GM18520 (cell line): ENCODE measurements at regions not wholly inside any gene's neighbourhood (a gene's known extent, or its start where the extent isn't known, plus 50 kb on each side); places are given as distances from the start of the nearest gene placed in this dataset.
"Not testable (repeated sequence)": the region's sequence is repeated elsewhere in the genome, so short reads cannot be mapped to it uniquely, and the experiment has no call there.

ENCODE experiments used
- ATAC-seq: cut with Tn5 transposase; IDR thresholded peaks from one replicate; pipeline ENCODE4 v1.9.1; 2021; ENCODE audit not compliant: unreplicated experiment

- ATAC-seq, result not testable (repeated sequence)
Observed at GRCh38 chr4:131883181-131883580, 1265.9 kb upstream of the PCDH10 start.

DNA sequence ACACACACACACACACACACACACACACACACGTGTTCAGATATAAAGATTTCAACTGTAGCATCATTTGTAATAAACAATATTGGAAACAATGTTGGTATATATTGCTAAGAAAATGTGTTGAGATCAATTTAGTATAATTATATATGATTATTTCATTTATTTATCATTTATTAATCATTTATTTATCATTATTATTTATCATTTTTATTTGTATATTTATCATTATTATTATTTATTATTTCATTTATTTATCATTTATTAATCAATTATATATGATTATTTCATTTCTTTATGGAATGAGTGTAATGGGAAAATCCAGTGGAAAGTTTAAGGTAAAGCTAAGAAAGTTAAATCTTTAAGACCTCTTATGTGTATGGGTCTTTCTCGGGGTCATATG is 1223.4 kb upstream of the PCDH10 start:
- not testable (repeated sequence) for ATAC-seq

DNA sequence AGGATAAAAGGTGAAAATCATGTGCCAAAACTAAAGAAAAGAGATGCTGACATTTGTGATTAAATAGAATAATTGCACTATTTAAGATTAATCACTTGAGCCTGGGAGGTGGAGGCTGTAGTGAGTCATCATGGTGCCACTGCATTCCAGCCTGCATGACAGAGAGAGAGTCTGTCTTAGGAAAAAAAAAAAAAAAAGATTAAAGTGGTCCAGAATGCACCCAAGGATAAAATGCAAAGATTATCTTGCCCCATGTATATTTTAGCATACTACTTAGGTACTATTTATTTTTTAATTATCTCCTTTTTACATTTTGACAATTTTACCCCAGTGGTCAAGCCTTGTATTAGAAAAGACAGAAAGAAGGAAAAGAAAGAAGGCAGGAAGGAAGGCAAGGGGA is 1181.4 kb upstream of the PCDH10 start:
- not testable (repeated sequence) for ATAC-seq

GRCh38 chr4:131974730-131975129 is 1174.4 kb upstream of the PCDH10 start:
- ATAC-seq, result no peak

DNA sequence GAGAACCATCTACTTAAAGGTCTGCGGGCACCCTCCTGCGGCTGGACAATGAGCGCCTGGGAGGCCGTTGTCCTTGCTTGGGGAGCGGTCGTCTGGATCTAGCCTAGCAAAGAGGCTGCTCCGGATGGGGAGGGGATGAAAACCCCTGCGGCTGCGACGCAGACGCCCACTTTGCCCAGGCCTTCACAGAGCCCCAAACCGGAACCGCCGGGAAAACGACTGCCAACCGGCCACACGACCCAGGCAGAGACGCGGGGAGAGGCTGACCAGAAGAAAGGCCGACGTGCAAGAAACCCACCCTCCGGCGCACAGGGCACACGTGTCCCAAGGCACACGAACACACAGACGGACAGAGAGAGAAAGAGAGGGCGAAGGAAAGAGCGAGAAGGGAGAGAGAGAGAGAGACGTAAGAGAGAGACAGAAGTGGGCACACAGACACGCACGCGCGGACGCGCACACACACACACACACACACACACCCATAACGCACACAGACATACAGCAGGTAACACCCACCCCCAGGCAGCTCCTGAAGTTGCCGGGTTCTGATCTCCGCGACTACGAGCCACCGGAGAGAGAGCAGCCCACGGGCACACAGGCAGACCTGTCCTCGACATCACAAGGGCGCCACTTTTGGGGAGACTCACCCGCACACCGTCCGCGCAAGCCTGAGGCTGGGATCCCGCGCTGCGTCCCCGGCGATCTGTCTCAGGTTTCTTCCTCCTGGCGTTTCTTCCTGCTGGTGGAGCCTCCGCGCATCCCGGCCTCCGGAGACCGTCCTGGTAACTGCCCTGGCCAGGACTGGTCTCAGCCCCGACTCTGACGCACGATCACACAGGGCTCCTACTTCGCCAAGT is 1173.6 kb upstream of the PCDH10 start:
- ATAC-seq, result not testable (repeated sequence)

- ATAC-seq, result not testable (repeated sequence)
Observed at GRCh38 chr4:131976133-131977002, 1172.7 kb upstream of the PCDH10 start.

GRCh38 chr4:131978120-131978519 is 1171.0 kb upstream of the PCDH10 start:
- no peak for ATAC-seq

DNA sequence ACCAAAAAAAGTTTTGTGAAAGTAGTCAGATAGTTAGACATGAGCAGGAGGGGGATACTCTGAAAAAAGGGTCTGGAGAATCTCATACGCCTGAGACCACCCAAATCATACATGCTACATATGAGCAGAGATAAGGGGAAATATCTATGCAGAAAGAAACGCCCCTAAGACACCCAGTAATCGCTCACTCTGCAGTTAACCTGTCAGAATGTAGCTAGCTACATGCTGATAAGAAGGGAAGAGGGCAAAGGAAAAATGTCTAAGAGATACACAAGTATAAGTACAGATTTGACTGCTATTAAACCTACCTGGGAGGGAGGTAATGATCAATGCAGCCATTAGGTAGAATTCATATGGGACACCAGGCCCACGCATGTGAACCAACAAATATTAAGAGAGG is 1159.5 kb upstream of the PCDH10 start:
- ATAC-seq, result no peak

GRCh38 chr4:132001542-132001941 is 1147.6 kb upstream of the PCDH10 start:
- no peak for ATAC-seq

DNA sequence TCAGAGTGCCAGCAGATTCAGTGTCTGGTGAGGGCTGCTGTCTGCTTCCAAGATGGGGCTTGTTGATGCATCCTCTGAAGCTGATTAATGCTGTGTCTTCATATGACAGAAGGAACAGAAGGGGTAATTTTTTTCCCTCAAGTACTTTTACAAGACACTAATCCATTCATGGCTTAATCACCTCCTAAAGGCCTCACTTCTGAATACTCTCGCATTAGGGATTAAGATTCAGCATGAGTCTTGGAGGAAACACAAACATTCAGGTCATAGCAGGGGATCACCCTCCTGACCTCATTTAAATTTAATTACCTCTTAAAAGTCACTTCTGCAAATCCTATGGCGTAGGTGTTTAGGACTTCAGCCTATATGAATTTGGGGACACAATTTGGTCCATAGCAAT is 1145.5 kb upstream of the PCDH10 start:
- no peak for ATAC-seq

DNA sequence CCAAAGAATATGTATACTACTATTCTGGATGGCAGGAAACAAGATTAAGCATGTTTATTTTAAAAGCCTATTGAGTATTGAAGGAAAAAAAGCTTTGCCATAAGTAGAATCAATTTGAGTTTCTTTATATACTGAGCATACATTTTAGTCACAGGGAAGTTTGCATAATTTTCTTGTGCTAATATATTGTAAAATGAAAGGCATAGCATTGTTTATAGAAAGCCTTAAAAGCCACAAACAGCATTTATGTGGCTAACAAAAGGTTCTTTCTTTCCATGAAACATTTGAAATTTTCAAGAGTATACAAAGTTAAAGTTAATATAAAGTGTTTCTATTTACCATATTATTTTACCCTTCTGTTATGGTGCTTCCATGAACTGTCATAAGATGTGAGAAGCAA is 1133.8 kb upstream of the PCDH10 start:
- ATAC-seq, result no peak

GRCh38 chr4:132016703-132017350 is 1132.3 kb upstream of the PCDH10 start:
- ATAC-seq, result no peak

GRCh38 chr4:132026166-132026565 is 1122.9 kb upstream of the PCDH10 start:
- no peak for ATAC-seq

DNA sequence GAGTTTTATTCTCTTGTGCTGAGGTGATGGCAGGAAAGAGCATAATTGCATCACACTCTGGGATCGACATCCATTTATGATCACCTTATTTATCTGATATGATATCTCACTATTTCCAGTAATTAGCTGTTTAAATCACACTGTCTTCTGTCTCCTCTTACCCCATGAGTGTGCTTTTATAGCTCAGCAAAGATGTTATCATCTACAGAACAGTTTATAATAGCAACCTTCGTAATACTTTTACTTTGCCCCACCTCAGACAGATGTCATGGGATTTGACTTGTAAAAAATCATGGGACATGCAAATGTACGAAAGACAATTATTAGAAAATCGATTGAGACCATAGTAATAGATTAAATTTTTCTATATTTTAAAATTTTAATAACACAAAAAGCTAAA is 1122.3 kb upstream of the PCDH10 start:
- no peak for ATAC-seq

DNA sequence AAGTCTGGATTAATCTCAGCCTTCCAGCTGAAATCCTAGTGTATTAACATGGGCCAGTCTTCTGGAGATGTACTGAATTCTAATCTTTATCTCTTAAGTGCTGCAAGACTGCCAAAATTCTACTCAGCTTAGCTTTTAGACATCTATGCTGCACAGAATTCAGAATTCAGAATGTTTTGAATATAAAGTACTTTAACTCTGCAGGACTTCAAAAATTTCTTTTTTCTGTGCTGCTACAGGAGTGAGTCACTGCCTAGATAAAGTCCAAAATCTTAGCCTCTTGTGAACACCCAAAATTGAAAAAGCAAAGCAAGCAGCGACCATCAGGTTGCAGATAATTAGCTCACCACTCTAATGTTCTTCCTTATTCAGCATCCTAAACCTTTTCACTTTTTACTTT is 1092.6 kb upstream of the PCDH10 start:
- no peak for ATAC-seq

GRCh38 chr4:132059227-132059626 is 1089.9 kb upstream of the PCDH10 start:
- no peak for ATAC-seq

- no peak for ATAC-seq
Observed at GRCh38 chr4:132062611-132063239, 1086.4 kb upstream of the PCDH10 start.

DNA sequence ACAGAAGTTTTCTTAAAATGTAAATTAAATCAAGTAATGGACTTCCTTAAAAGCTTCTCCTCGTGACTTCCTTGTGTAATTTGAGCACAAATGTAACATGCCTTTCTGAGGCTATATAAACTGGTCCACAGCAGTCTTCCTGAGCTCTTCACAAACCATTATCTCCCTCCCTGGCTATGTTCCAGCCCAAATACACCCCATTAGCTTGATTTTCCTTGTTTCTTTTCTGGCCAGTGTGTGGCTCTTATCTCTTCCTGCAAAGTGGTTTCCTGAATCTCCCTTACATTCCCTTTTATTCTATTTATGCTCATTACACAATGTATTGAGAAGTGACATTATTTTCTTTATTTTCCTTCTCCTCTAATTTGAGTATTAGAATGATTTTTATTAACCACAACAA is 1085.3 kb upstream of the PCDH10 start:
- ATAC-seq, result no peak

DNA sequence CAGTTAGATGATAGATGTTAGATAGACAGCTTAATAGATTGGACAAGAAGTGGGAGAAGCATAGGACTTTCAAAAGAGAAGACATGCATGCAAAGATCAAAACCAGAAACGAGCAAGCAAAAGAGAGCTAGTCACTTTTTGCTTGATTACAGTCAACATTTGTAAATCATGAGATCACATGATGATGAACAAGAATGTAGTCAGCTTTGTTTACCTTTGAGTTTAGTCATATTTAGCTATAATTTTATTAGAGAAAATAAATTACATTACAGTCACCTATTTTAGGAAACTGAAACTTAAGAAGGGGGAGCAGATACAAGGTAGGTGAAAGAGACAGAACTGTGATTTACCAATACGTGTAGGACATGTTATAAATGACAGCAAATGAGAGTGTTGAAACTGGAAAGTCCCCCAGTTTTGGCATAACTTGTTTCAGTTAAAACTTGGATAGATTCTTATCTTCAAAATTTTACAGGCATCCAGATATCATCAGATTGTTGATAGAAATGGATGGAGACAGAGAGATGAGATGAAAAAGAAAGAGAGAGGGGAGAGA is 1083.1 kb upstream of the PCDH10 start:
- ATAC-seq, result no peak

- no peak for ATAC-seq
Observed at GRCh38 chr4:132071815-132072214, 1077.3 kb upstream of the PCDH10 start.

GRCh38 chr4:132076829-132077228 is 1072.3 kb upstream of the PCDH10 start:
- no peak for ATAC-seq
